Activated T-helper 1 cell treated with anti-CD3 and anti-CD28 coated beads, Interleukin-12 subunit alpha, Interleukin-12 subunit beta, Interleukin-2, Interleukin-4 antibody, amounts not matched to agents 30 ng/mL and 10 ng/mL and 1 ng/mL, durations not matched to agents 14 hours and 24 hours and 36 hours (primary cell): ENCODE measurements at regions not wholly inside any gene's neighbourhood (a gene's known extent, or its start where the extent isn't known, plus 50 kb on each side); places are given as distances from the start of the nearest gene placed in this dataset.

Source experiments
- DNase-seq: peaks from one replicate; pipeline ENCODE4 v3.0.0; 2021; ENCODE audit warnings: low spot score
- H3K27ac Mint-ChIP-seq: one replicate; pipeline ENCODE4 v1.8.0; 2021; ENCODE audit warnings: mild to moderate bottlenecking, mixed read lengths
- H3K27me3 Mint-ChIP-seq: one replicate; pipeline ENCODE4 v1.8.0; 2022; ENCODE audit warnings: mild to moderate bottlenecking, moderate library complexity, mixed read lengths; ENCODE audit not compliant: insufficient read depth
- H3K36me3 Mint-ChIP-seq: one replicate; pipeline ENCODE4 v1.8.0; 2021; ENCODE audit warnings: low read depth, mixed read lengths
- H3K4me1 Mint-ChIP-seq: one replicate; pipeline ENCODE4 v1.8.0; 2021; ENCODE audit warnings: low read depth, mixed read lengths
- H3K4me3 Mint-ChIP-seq: one replicate; pipeline ENCODE4 v1.8.0; 2021; ENCODE audit warnings: mild to moderate bottlenecking, moderate library complexity, mixed read lengths
- H3K9me3 Mint-ChIP-seq: one replicate; pipeline ENCODE4 v1.8.0; 2021; ENCODE audit warnings: mixed read lengths
- intact Hi-C: fragments of 100-400 bp; cut with micrococcal nuclease; formaldehyde crosslinking; loops from one replicate; pipeline ENCODE4 v1.15.1; 2024

- peaks cover 9% of the 10 kb centered on the region for H3K9me3 Mint-ChIP-seq
- no peak for DNase-seq
- H3K27ac Mint-ChIP-seq, result no peak overlapping the region
- intact Hi-C loops, result no loop called here
- no peaks in the 10 kb centered on the region for H3K27me3 Mint-ChIP-seq
- no peaks in the 10 kb centered on the region for H3K4me1 Mint-ChIP-seq
- no peaks in the 10 kb centered on the region for H3K36me3 Mint-ChIP-seq
- no peak overlapping the region for H3K4me3 Mint-ChIP-seq
These were observed 916.3 kb upstream of the SEL1L start for GRCh38 chr14:82449926-82450468.

DNA sequence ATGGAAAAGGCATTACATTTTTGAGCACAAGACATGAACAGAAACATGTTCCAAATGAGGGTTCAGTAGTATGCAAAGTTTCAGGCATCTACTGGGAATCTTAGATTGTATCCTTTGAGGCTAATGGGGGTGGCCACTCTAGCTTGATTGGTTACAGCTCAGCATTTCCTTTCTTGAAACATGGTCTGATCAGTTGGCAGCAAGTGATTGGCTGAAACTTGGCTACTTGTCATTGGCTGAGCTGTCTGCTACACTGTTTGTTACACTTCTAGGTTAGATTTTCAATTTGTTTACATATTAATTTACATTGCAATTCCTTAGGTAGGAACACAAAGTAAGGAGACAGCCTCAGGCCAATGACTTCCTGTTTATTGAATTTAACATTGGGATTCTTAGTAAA lies 918.0 kb upstream of the SEL1L start:
- Mint-ChIP-seq H3K27me3 (no peaks in the 10 kb centered on the region), H3K4me1 (no peaks in the 10 kb centered on the region), H3K4me3 (no peak overlapping the region), H3K36me3 (no peaks in the 10 kb centered on the region), H3K9me3 (peaks cover 5% of the 10 kb centered on the region), H3K27ac (no peak overlapping the region)
- intact Hi-C loops, result no loop called here
- DNase-seq, result no peak

GRCh38 chr14:82482345-82482744 lies 948.7 kb upstream of the SEL1L start:
- Mint-ChIP-seq H3K27ac (no peak overlapping the region), H3K4me3 (no peak overlapping the region), H3K4me1 (no peaks in the 10 kb centered on the region), H3K9me3 (peaks cover 9% of the 10 kb centered on the region), H3K36me3 (no peaks in the 10 kb centered on the region), H3K27me3 (no peaks in the 10 kb centered on the region)
- intact Hi-C loops, result no loop called here
- DNase-seq, result no peak

DNA sequence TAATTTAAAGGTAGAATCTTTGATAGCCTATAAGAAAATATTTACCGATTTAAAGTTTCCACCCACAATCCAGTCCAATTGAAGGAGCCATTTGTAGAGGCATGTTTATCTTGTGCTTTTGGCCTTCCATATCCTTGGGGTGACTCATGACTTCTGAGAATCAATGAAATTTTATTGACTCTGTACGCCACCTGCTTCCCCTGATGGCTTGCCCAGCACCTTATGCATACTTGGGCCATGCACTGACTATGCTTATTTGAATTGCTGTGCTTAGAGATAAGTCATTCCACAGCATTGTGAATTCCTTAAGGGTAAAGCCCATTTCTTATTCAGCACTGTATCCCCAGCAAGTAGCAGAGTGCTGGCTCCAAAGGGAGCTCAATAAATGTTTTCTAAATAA lies 954.8 kb upstream of the SEL1L start:
- Mint-ChIP-seq H3K4me1 (no peaks in the 10 kb centered on the region), H3K9me3 (peaks cover 32% of the 10 kb centered on the region), H3K27ac (no peak overlapping the region), H3K36me3 (no peaks in the 10 kb centered on the region), H3K27me3 (no peaks in the 10 kb centered on the region), H3K4me3 (no peak overlapping the region)
- DNase-seq, result no peak
- intact Hi-C loops, result no loop called here

- H3K4me3 Mint-ChIP-seq, result no peak overlapping the region
- peaks cover 31% of the 10 kb centered on the region for H3K9me3 Mint-ChIP-seq
- H3K27me3 Mint-ChIP-seq, result no peaks in the 10 kb centered on the region
- no peaks in the 10 kb centered on the region for H3K36me3 Mint-ChIP-seq
- DNase-seq, result no peak
- intact Hi-C loops, result no loop called here
- H3K4me1 Mint-ChIP-seq, result no peaks in the 10 kb centered on the region
- H3K27ac Mint-ChIP-seq, result no peak overlapping the region
These were observed 956.7 kb upstream of the SEL1L start for GRCh38 chr14:82490397-82490796.

DNA sequence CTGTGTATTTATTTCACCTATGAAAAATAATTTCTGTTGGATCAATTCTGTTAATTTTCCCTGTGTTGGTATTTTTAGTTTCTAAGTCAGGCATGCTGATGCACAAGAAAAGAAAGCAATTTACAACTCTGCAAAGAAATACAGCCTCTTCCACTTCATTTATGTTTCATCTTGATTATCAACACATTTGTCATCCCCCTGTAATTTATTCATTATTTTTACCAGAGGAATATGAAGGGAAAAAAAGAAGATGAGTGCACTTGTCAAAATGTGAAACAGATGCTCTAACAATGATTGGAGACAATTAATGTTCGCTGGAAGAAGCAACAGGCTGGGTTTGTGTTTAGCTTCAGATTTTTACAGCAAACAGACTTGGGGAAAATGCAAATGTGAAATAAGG lies 958.5 kb upstream of the SEL1L start:
- Mint-ChIP-seq H3K4me1 (no peaks in the 10 kb centered on the region), H3K36me3 (no peaks in the 10 kb centered on the region), H3K27ac (no peak overlapping the region), H3K9me3 (peaks cover 31% of the 10 kb centered on the region), H3K27me3 (no peaks in the 10 kb centered on the region), H3K4me3 (no peak overlapping the region)
- intact Hi-C loops, result no loop called here
- no peak for DNase-seq

GRCh38 chr14:82500222-82500621 lies 966.6 kb upstream of the SEL1L start:
- Mint-ChIP-seq H3K27ac (no peak overlapping the region), H3K4me1 (no peaks in the 10 kb centered on the region), H3K4me3 (no peak overlapping the region), H3K9me3 (peaks cover 11% of the 10 kb centered on the region), H3K27me3 (no peaks in the 10 kb centered on the region), H3K36me3 (no peaks in the 10 kb centered on the region)
- intact Hi-C loops, result no loop called here
- no peak for DNase-seq

DNA sequence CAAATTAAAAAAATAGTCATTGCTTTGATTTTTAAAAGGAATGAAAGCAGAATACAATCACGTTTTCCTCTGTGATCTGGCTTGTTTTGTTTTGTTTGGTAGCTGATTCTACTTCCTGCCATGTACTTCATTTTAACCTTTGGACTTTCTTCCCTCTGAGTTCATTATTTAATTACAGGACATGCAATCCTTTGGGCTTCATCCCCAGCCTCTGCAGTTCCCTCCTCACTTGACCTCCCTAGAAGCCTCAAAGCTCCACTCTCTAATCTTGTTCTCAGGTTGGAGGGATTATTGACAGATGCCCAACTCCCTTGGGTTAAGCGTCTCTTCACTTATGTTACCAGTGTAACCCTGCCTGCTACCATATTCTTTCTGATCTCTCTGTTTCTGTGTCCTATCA lies 967.9 kb upstream of the SEL1L start:
- intact Hi-C loops, result no loop called here
- Mint-ChIP-seq H3K9me3 (peaks cover 11% of the 10 kb centered on the region), H3K36me3 (no peaks in the 10 kb centered on the region), H3K27me3 (no peaks in the 10 kb centered on the region), H3K4me3 (no peak overlapping the region), H3K4me1 (no peaks in the 10 kb centered on the region), H3K27ac (no peak overlapping the region)
- DNase-seq, result no peak

DNA sequence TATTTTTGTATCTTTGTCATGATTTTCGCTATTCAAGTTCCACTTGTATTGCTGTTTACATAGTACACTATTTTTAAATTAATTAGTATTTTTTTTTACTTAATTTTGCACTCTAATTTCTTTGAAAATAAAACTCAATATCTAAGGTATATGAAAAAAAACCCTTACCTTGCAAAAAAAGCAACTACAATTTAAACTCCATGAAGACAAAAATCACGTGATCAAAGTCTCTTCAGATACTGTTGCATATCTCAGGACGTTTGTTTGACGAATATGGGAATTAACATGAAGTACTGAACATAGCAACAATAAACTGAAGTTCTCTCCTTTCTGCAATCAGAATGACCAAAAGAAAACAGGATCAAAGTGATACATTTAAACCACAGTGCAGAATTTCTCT lies 968.4 kb upstream of the SEL1L start:
- peaks cover 11% of the 10 kb centered on the region for H3K9me3 Mint-ChIP-seq
- no peak overlapping the region for H3K4me3 Mint-ChIP-seq
- no peaks in the 10 kb centered on the region for H3K36me3 Mint-ChIP-seq
- H3K4me1 Mint-ChIP-seq, result no peaks in the 10 kb centered on the region
- intact Hi-C loops, result no loop called here
- DNase-seq, result no peak
- H3K27ac Mint-ChIP-seq, result no peak overlapping the region
- H3K27me3 Mint-ChIP-seq, result no peaks in the 10 kb centered on the region

DNA sequence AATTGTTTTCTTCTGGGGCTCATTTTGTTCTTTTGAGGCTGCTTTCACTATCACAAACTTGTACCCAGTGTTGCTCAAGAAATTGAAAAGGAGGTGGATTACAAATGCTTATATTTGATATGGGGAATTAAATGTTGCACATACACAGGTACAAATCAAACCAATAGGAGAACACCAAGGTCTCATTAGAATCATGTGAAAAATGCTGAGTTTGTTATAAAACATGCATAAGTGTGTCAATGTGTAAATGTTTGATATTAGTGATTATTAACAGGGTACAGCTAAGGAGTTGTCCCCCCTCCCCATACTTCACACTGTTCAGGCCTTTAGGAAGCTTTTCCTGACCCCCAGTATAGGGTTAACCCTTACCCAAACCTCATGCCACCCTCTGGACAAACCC lies 971.2 kb upstream of the SEL1L start:
- DNase-seq, result no peak
- Mint-ChIP-seq H3K9me3 (peaks cover 11% of the 10 kb centered on the region), H3K4me1 (no peaks in the 10 kb centered on the region), H3K4me3 (no peak overlapping the region), H3K36me3 (no peaks in the 10 kb centered on the region), H3K27ac (no peak overlapping the region), H3K27me3 (no peaks in the 10 kb centered on the region)
- intact Hi-C loops, result no loop called here

DNA sequence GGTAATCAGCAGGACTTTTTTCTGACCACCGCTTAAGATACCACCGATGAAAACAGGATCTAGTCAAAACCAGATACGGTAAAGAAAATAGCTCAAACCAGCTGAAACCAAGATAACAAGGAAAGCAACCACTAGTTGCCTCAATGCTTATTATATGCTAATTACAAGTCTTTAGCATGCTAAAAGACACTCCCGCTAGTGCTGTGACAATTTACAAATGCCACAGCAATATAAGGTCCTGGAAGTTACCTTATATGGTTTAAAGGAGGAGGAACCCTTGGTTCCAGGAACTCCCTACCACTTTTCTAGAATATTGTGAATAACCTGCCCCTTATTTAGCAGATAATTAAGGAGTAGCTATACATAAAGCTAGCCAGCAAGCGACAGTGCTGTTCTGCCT lies 976.4 kb upstream of the SEL1L start:
- H3K27me3 Mint-ChIP-seq, result no peaks in the 10 kb centered on the region
- no peaks in the 10 kb centered on the region for H3K36me3 Mint-ChIP-seq
- H3K27ac Mint-ChIP-seq, result no peak overlapping the region
- H3K4me3 Mint-ChIP-seq, result no peak overlapping the region
- intact Hi-C loops, result no loop called here
- H3K9me3 Mint-ChIP-seq, result peaks cover 6% of the 10 kb centered on the region
- H3K4me1 Mint-ChIP-seq, result no peaks in the 10 kb centered on the region
- DNase-seq, result no peak

- H3K27me3 Mint-ChIP-seq, result no peaks in the 10 kb centered on the region
- DNase-seq, result no peak
- H3K4me3 Mint-ChIP-seq, result no peak overlapping the region
- no peaks in the 10 kb centered on the region for H3K4me1 Mint-ChIP-seq
- intact Hi-C loops, result no loop called here
- H3K9me3 Mint-ChIP-seq, result peaks cover 8% of the 10 kb centered on the region
- H3K27ac Mint-ChIP-seq, result no peak overlapping the region
- H3K36me3 Mint-ChIP-seq, result no peaks in the 10 kb centered on the region
These were observed 977.7 kb upstream of the SEL1L start for GRCh38 chr14:82511399-82511798.

DNA sequence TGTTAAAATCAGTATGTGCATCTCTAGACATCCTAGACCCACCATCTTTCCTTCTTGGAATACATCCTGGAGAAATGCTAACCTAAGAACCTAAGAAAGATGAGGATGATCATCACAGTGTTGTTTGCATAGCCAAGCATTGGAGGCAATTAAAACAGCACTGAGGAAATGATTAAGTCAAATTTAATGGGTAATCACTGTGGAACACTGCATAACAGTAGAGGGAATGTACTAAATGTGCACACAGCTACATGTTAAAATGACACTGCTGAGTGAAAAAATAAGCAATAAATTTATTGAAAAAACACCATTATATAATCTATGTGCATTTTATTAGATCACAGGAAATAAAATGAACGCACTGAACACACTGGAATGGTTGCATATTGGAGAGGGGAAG lies 987.1 kb upstream of the SEL1L start:
- Mint-ChIP-seq H3K36me3 (no peaks in the 10 kb centered on the region), H3K27me3 (no peaks in the 10 kb centered on the region), H3K4me3 (no peak overlapping the region), H3K27ac (no peak overlapping the region), H3K9me3 (peaks cover 10% of the 10 kb centered on the region), H3K4me1 (no peaks in the 10 kb centered on the region)
- intact Hi-C loops, result no loop called here
- DNase-seq, result no peak

DNA sequence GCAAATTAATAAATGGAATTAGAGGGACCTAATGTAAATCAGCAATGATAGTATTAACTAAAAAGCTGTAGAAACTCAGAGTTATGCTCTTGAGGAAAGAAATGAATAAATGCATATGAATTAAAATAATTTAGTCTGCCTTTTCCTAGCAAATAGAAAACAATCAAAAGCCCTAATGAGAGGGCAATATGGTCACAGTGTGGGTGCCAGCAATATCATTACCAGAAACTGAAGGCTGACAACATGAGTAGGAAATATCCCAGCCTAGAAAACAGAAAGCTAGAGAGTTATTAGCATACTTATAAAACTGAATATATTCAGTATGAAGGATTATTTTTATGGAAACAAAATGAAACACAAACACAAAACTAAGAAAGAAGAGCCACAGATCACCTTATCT lies 987.5 kb upstream of the SEL1L start:
- H3K4me1 Mint-ChIP-seq, result no peaks in the 10 kb centered on the region
- peaks cover 10% of the 10 kb centered on the region for H3K9me3 Mint-ChIP-seq
- no peak for DNase-seq
- intact Hi-C loops, result no loop called here
- H3K36me3 Mint-ChIP-seq, result no peaks in the 10 kb centered on the region
- H3K27me3 Mint-ChIP-seq, result no peaks in the 10 kb centered on the region
- no peak overlapping the region for H3K27ac Mint-ChIP-seq
- H3K4me3 Mint-ChIP-seq, result no peak overlapping the region
